Chondrocyte (in vitro differentiated cells): ENCODE measurements at regions not wholly inside any gene's neighbourhood (a gene's known extent, or its start where the extent isn't known, plus 50 kb on each side); places are given as distances from the start of the nearest gene placed in this dataset.
A peak's percentile ranks its signal among the peaks of the same experiment; 100 is the strongest.

Experiments
- DNase-seq: peaks from one replicate; pipeline ENCODE4 v3.0.0; 2021; ENCODE audit warnings: mixed read lengths, low spot score
- H3K27ac Mint-ChIP-seq: one replicate; pipeline ENCODE4 v1.8.0; 2021; ENCODE audit warnings: mild to moderate bottlenecking, moderate library complexity, mixed read lengths; ENCODE audit not compliant: unreplicated experiment
- H3K27me3 Mint-ChIP-seq: 2 replicates; pipeline ENCODE4 v1.8.0; 2021; ENCODE audit warnings: low read depth, mixed read lengths
- H3K36me3 Mint-ChIP-seq: 2 replicates; pipeline ENCODE4 v1.8.0; 2021; ENCODE audit warnings: low read depth, mixed read lengths
- H3K4me1 Mint-ChIP-seq: 2 replicates; pipeline ENCODE4 v1.8.0; 2021; ENCODE audit warnings: low read depth, mild to moderate bottlenecking, mixed read lengths
- H3K4me3 Mint-ChIP-seq: one replicate; pipeline ENCODE4 v1.8.0; 2021; ENCODE audit warnings: mild to moderate bottlenecking, moderate library complexity, mixed read lengths; ENCODE audit not compliant: unreplicated experiment
- H3K9me3 Mint-ChIP-seq: 2 replicates; pipeline ENCODE4 v1.8.0; 2021; ENCODE audit warnings: low read depth, mixed read lengths
- CTCF ChIP-seq: fragments of 200-600 bp; sonication (generic); IDR thresholded peaks from 2 replicates; pipeline ENCODE4 v1.5.0; 2021; ENCODE audit warnings: antibody characterized with exemption, mild to moderate bottlenecking, moderate library complexity

GRCh38 chr6:112802144-112802543 lies 455.0 kb downstream of the RFPL4B start:
- TF ChIP-seq CTCF, result no peak
- no peak for DNase-seq
- H3K4me3 Mint-ChIP-seq, result peak overlapping the region; percentile 15
- peak overlapping the region; percentile 88 for H3K27ac Mint-ChIP-seq
- H3K27me3 Mint-ChIP-seq, result no peaks in the 10 kb centered on the region
- H3K36me3 Mint-ChIP-seq, result no peaks in the 10 kb centered on the region
- H3K4me1 Mint-ChIP-seq, result peaks cover 32% of the 10 kb centered on the region
- H3K9me3 Mint-ChIP-seq, result peaks cover 9% of the 10 kb centered on the region

- no peak for TF ChIP-seq CTCF
Measured at GRCh38 chr6:112804638-112805330, 457.7 kb downstream of the RFPL4B start.

GRCh38 chr6:112806163-112806865 lies 459.2 kb downstream of the RFPL4B start:
- H3K27ac Mint-ChIP-seq, result no peak overlapping the region
- no peak overlapping the region for H3K4me3 Mint-ChIP-seq
- no peak for TF ChIP-seq CTCF
- no peak for DNase-seq
- no peaks in the 10 kb centered on the region for H3K9me3 Mint-ChIP-seq
- no peaks in the 10 kb centered on the region for H3K27me3 Mint-ChIP-seq
- peaks cover 33% of the 10 kb centered on the region for H3K4me1 Mint-ChIP-seq
- no peaks in the 10 kb centered on the region for H3K36me3 Mint-ChIP-seq

More at GRCh38 chr6:112804638-112805330, 457.7 kb downstream of the RFPL4B start:
- Mint-ChIP-seq H3K36me3 (no peaks in the 10 kb centered on the region), H3K27me3 (no peaks in the 10 kb centered on the region), H3K27ac (no peak overlapping the region), H3K9me3 (no peaks in the 10 kb centered on the region), H3K4me1 (peaks cover 34% of the 10 kb centered on the region), H3K4me3 (no peak overlapping the region)
- no peak for DNase-seq

- H3K27me3 Mint-ChIP-seq, result no peaks in the 10 kb centered on the region
- no peak for TF ChIP-seq CTCF
Measured at GRCh38 chr6:112821476-112821875, 474.3 kb downstream of the RFPL4B start.

GRCh38 chr6:112822769-112823168 lies 475.6 kb downstream of the RFPL4B start:
- no peak for DNase-seq
- peaks cover 5% of the 10 kb centered on the region for H3K4me1 Mint-ChIP-seq
- no peak overlapping the region for H3K4me3 Mint-ChIP-seq
- H3K9me3 Mint-ChIP-seq, result peaks cover 3% of the 10 kb centered on the region
- TF ChIP-seq CTCF, result no peak
- no peaks in the 10 kb centered on the region for H3K27me3 Mint-ChIP-seq
- no peaks in the 10 kb centered on the region for H3K36me3 Mint-ChIP-seq
- no peak overlapping the region for H3K27ac Mint-ChIP-seq

More at GRCh38 chr6:112821476-112821875, 474.3 kb downstream of the RFPL4B start:
- H3K9me3 Mint-ChIP-seq, result peaks cover 3% of the 10 kb centered on the region
- H3K4me1 Mint-ChIP-seq, result no peaks in the 10 kb centered on the region
- no peak overlapping the region for H3K27ac Mint-ChIP-seq
- no peaks in the 10 kb centered on the region for H3K36me3 Mint-ChIP-seq
- H3K4me3 Mint-ChIP-seq, result no peak overlapping the region
- DNase-seq, result no peak
